ENCODE measurements at regions not wholly inside any gene's neighbourhood (a gene's known extent, or its start where the extent isn't known, plus 50 kb on each side); places are given as distances from the start of the nearest gene placed in this dataset.

DNA sequence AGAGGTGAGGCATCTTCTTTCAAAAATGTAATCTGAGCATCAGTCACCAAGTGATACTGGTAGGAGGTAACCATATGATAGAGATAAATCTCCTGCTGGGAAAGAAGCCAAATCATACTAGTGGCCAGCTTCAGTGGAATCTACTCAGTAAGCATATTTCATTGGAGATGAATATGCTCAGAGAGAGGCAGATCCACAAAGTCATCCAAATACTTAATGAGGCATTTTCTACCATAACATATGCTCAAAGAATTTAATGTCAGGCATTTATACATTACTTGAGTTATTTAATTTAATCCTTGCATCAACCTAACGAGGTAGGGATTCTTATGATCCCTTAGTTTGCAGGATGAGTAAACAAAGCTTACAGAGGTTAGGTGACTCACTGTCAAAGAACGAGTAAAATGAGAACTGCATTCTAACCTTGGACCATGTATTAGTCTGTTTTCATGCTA, 50.9 kb upstream of the DMRTA1 start:
- DNase-seq (ENCODE audit: low read depth in 6 of 9, low spot score in 9 of 9): no peak

More for the DNA sequence above, 50.9 kb upstream of the DMRTA1 start:
- Histone ChIP-seq H3K4me1 (ENCODE audit: control insufficient read depth in 2 of 2, insufficient read depth in 2 of 2, low read length in 2 of 2) (no peaks in the 10 kb centered on the region), H3K9me3 (ENCODE audit: control insufficient read depth in 2 of 2, insufficient read depth in 1 of 2, low read length in 1 of 2) (no peaks in the 10 kb centered on the region), H3K27ac (ENCODE audit: low read depth in 1 of 2, low read length in 1 of 2) (no peak overlapping the region), H3K36me3 (ENCODE audit: control insufficient read depth in 2 of 2, insufficient read depth in 2 of 2, low read length in 1 of 2) (no peaks in the 10 kb centered on the region), H3K27me3 (ENCODE audit: control insufficient read depth in 2 of 2, insufficient read depth in 1 of 2, low read length in 1 of 2) (no peaks in the 10 kb centered on the region), H3K4me3 (ENCODE audit: low read length in 2 of 2) (no peak overlapping the region)
- WGBS: 79% methylated on average over 2 of the region's 2 CpGs
